Fibroblast of skin of abdomen (primary cell): ENCODE measurements at regions not wholly inside any gene's neighbourhood (a gene's known extent, or its start where the extent isn't known, plus 50 kb on each side); places are given as distances from the start of the nearest gene placed in this dataset.
"Not testable (repeated sequence)": the region's sequence is repeated elsewhere in the genome, so short reads cannot be mapped to it uniquely, and the experiment has no call there.

Experiments
- DNase-seq: peaks from one replicate; pipeline ENCODE4 v3.0.0-alpha.2; 2013

- no peak for DNase-seq
Observed at GRCh38 chr12:126038434-126038833, 973.2 kb downstream of the AACS start.

- DNase-seq, result no peak
Observed at GRCh38 chr12:126040307-126040706, 975.1 kb downstream of the AACS start.

GRCh38 chr12:126042286-126042685 lies 977.1 kb downstream of the AACS start:
- no peak for DNase-seq

- DNase-seq, result not testable (repeated sequence)
Observed at GRCh38 chr12:126049501-126049900, 984.3 kb downstream of the AACS start.

GRCh38 chr12:126051611-126052107 lies 986.4 kb downstream of the AACS start:
- peak; percentile 4 for DNase-seq

- DNase-seq, result peak; percentile 10
Observed at GRCh38 chr12:126055521-126055920, 990.3 kb downstream of the AACS start.

- DNase-seq, result no peak
Observed at GRCh38 chr12:126061777-126062176, 996.5 kb downstream of the AACS start.

GRCh38 chr12:126064028-126064427 lies 998.8 kb downstream of the AACS start:
- DNase-seq, result no peak

- no peak for DNase-seq
Observed at GRCh38 chr12:126067626-126068329, 1002.5 kb downstream of the AACS start.

- peak; percentile 3 for DNase-seq
Observed at GRCh38 chr12:126069549-126070165, 1004.4 kb downstream of the AACS start.

GRCh38 chr12:126076515-126076914 lies 1011.3 kb downstream of the AACS start:
- no peak for DNase-seq

GRCh38 chr12:126083926-126084325 lies 1018.7 kb downstream of the AACS start:
- DNase-seq, result no peak

GRCh38 chr12:126084480-126084879 lies 1019.2 kb downstream of the AACS start:
- DNase-seq, result no peak

- DNase-seq, result no peak
Observed at GRCh38 chr12:126086242-126086641, 1021.0 kb downstream of the AACS start.

- DNase-seq, result no peak
Observed at GRCh38 chr12:126087692-126088091, 1022.5 kb downstream of the AACS start.

- no peak for DNase-seq
Observed at GRCh38 chr12:126093908-126094307, 1028.7 kb downstream of the AACS start.

GRCh38 chr12:126095748-126096510 lies 1030.7 kb downstream of the AACS start:
- DNase-seq, result no peak

GRCh38 chr12:126106706-126107105 lies 1041.5 kb downstream of the AACS start:
- no peak for DNase-seq

GRCh38 chr12:126107659-126108058 lies 1042.4 kb downstream of the AACS start:
- no peak for DNase-seq

- no peak for DNase-seq
Observed at GRCh38 chr12:126108247-126108646, 1043.0 kb downstream of the AACS start.

GRCh38 chr12:126112141-126112540 lies 1046.9 kb downstream of the AACS start:
- no peak for DNase-seq

GRCh38 chr12:126112849-126113248 lies 1047.6 kb downstream of the AACS start:
- DNase-seq, result no peak

GRCh38 chr12:126114441-126114840 lies 1049.2 kb downstream of the AACS start:
- no peak for DNase-seq
